KOPT-K1 (cell line): ENCODE measurements at regions not wholly inside any gene's neighbourhood (a gene's known extent, or its start where the extent isn't known, plus 50 kb on each side); places are given as distances from the start of the nearest gene placed in this dataset.

Source experiments
- H3K27ac ChIP-seq: fragments of 200-600 bp; sonication (generic); 2 replicates; pipeline ENCODE4 v1.5.1; 2016; ENCODE audit warnings: antibody characterized with exemption, mild to moderate bottlenecking, low read depth, low read length; ENCODE audit not compliant: poor library complexity, severe bottlenecking
- H3K36me3 ChIP-seq: fragments of 200-600 bp; sonication (generic); 2 replicates; pipeline ENCODE4 v1.5.1; 2017; ENCODE audit warnings: antibody characterized with exemption, mild to moderate bottlenecking, low read length, moderate library complexity; ENCODE audit not compliant: insufficient read depth
- H3K9me3 ChIP-seq: fragments of 200-600 bp; sonication (generic); 2 replicates; pipeline ENCODE4 v1.5.1; 2017; ENCODE audit warnings: antibody characterized with exemption, low read length, mild to moderate bottlenecking; ENCODE audit not compliant: insufficient read depth, poor library complexity, severe bottlenecking

DNA sequence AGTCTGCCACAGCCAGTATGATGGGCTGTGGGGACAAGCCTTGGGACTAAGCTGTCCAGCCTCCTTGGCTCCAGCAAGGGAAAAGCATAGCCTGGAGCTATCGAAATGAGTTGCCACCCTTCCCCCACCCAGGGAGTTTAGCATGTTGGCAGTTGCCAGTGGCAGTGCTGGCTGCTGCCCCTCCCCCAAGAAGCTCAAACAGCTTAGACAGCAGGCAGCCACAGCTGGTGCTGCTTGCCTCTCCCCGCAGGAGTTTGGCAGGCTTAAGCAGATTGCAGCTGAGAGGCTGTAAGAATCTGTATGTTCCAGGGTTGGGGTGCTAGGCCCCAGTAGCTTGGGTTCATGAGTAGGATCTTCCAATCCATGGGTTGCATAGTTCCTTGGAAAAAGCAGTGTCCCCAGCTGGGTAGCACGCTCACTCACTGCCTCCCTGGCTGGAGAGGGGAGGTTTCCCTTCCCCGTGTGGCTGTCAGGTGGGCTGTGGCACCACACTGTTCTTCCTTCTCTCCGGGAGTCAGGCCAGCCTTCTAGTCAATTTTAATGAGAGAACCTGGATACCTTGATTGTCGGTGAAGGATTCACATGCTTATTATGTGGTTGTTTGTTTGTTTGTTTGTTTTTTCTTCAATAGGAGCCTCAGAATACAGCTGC is 506.1 kb downstream of the CDH11 start:
- H3K27ac ChIP-seq, result no peak overlapping the region
- no peaks in the 10 kb centered on the region for H3K9me3 ChIP-seq
- no peaks in the 10 kb centered on the region for H3K36me3 ChIP-seq

DNA sequence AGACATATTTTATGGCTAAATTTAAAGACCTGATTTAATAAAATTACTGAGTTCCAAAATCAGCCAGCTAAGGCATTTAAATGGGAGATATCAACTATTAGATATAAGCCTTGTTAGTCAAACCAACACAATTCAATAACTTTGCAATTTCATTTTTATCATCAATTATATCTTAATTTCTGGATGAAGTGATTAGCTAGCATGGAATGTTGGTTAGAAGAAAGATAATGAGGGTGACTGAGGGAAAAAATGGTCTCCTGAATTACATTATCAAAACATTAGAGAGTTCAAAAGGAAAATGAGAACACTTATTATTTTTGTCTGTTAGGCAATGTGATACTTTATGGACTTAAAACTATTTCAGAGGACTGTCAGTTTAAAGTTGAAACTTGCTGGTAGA is 525.7 kb downstream of the CDH11 start:
- no peak overlapping the region for H3K27ac ChIP-seq
- no peaks in the 10 kb centered on the region for H3K9me3 ChIP-seq
- no peaks in the 10 kb centered on the region for H3K36me3 ChIP-seq

DNA sequence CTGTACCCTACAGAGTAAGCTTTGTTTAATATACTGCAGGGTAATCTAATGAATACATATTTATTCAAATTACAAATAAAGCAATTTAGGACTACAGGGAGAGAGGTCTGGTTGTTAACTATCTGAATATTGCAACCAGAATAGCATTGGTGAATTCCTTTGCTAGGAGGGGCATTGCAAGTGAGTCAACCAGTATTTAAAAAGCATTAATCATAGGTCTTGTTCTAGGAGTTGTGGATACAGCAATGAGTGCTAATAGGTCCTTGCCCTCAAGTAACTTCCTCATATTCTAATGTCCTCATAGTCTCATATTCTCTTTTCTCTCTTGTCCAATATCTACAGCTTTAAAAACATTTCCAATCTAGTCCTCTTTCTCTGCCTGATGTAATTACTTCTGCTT is 531.4 kb downstream of the CDH11 start:
- H3K9me3 ChIP-seq, result no peaks in the 10 kb centered on the region
- H3K27ac ChIP-seq, result no peak overlapping the region
- no peaks in the 10 kb centered on the region for H3K36me3 ChIP-seq

GRCh38 chr16:64589836-64590235 is 532.0 kb downstream of the CDH11 start:
- Histone ChIP-seq H3K9me3 (no peaks in the 10 kb centered on the region), H3K36me3 (no peaks in the 10 kb centered on the region), H3K27ac (no peak overlapping the region)

DNA sequence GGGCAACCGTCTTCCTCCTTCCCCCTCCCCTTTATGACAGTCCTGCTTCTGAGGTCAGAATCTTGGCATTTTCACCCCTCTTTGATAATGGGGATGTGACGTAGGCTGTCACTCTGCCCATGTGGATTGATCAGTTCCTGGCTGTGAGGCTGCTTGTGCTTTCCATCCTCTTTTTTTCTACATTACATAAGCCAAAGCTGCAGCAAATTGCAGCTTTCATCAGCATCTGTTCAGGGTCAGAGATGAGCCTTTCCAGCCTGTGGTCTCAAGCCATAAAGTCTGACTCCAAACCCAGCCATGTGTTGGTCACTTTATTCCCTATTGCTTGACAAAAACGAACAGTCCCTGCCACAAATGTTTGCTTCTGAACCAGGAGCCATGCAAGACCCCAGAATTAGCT is 535.1 kb downstream of the CDH11 start:
- H3K36me3 ChIP-seq, result no peaks in the 10 kb centered on the region
- H3K27ac ChIP-seq, result no peak overlapping the region
- H3K9me3 ChIP-seq, result no peaks in the 10 kb centered on the region

- Histone ChIP-seq H3K36me3 (no peaks in the 10 kb centered on the region), H3K9me3 (no peaks in the 10 kb centered on the region), H3K27ac (no peak overlapping the region)
Observed at GRCh38 chr16:64585367-64585766, 536.5 kb downstream of the CDH11 start.

DNA sequence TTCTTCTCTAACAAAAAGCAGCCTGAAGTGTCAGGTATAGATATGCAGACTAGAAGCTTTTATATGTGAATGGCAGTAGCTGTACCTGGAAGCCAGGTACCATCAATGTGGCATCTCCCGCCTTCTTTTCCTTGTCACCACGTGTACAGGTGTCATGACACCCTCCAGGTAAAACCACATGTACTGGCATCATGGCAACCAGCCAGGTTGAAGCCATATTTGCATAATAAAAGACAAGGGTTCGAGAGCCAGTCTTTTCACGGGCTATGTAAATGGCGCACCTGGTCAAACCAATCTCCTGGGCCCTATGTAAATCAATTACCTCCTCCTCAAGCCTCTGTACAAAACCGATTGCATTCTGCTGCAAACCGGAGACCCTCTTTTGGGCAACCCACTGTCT is 541.3 kb downstream of the CDH11 start:
- Histone ChIP-seq H3K36me3 (no peaks in the 10 kb centered on the region), H3K9me3 (no peaks in the 10 kb centered on the region), H3K27ac (no peak overlapping the region)

DNA sequence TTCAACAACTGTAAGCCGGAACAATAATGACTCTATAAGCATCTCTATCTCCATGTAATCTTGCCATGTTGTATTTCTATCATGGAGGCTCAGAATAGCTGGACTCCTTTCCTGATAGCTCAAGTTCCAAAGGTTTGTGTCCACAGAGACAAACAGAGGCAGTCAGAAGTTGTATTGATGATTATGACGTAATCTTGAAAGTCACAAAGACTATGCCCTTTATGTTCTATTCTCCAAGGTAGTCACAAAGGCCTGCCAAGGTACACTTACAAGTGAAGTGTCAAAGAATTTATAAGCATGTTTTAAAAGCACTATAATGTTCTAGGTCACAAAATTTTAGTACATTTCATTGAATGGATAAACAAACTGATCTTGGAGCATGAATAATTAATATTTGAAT is 542.2 kb downstream of the CDH11 start:
- Histone ChIP-seq H3K36me3 (no peaks in the 10 kb centered on the region), H3K27ac (no peak overlapping the region), H3K9me3 (no peaks in the 10 kb centered on the region)

- Histone ChIP-seq H3K9me3 (no peaks in the 10 kb centered on the region), H3K27ac (no peak overlapping the region), H3K36me3 (no peaks in the 10 kb centered on the region)
Observed at GRCh38 chr16:64545768-64546167, 576.1 kb downstream of the CDH11 start.

GRCh38 chr16:64544859-64545258 is 577.0 kb downstream of the CDH11 start:
- Histone ChIP-seq H3K36me3 (no peaks in the 10 kb centered on the region), H3K9me3 (no peaks in the 10 kb centered on the region), H3K27ac (no peak overlapping the region)

DNA sequence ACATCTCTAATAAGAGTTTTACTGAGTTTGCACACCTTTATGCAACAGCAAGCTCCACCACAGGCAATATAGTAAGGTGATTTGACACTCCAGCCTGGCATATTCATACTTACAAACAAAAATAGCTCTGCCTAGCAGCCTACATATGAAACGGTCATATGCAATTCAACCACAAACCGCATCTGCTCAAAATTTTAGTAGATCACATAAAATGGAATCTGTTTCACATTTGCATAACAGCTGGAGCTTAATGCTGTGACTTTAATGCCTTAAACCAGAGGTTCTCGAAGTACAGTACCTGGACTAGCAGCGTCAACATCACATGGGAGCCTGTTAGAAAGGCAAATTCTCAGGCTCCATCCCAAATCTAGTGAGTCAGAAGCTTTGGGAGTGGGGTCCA is 578.4 kb downstream of the CDH11 start:
- no peaks in the 10 kb centered on the region for H3K9me3 ChIP-seq
- H3K36me3 ChIP-seq, result no peaks in the 10 kb centered on the region
- H3K27ac ChIP-seq, result no peak overlapping the region

DNA sequence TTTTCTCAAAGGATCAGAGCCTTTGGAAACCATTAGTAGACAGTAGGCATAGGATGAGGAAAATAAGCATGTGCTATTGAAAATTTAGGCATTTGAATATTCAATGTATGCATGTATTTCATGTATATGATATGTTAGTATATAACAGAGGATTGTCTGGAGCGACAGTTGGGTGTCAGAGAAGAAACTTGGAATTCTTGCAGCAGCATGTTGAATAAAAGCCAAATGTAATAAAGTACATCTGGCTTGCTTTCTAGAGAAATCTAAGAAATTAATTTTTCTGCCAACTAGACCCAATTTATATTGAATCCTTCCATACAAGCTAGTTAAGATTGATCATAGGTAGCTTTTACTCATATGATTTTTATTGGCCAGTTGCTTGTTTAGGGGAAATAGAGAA is 578.8 kb downstream of the CDH11 start:
- Histone ChIP-seq H3K9me3 (no peaks in the 10 kb centered on the region), H3K36me3 (no peaks in the 10 kb centered on the region), H3K27ac (no peak overlapping the region)

DNA sequence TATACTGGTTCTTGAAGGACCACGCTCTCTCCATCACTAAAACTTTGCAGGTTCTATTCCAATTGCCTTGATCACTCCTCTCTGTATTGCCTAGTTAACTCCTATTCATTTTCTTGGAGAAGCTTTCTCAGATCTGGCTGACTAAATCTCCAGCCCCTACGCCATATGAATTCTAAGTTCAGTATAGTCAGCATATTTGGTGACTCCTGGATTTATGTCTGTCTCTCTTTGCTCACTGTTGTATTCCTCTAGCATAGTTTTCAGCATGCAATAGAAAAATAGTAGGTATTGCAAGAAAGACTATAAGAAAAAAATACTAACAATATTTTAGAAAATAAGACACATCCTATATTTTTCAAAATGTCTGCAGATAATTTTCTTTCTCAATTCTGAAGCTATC is 579.7 kb downstream of the CDH11 start:
- Histone ChIP-seq H3K9me3 (no peaks in the 10 kb centered on the region), H3K27ac (no peak overlapping the region), H3K36me3 (no peaks in the 10 kb centered on the region)

GRCh38 chr16:64541621-64542020 is 580.2 kb downstream of the CDH11 start:
- Histone ChIP-seq H3K36me3 (no peaks in the 10 kb centered on the region), H3K27ac (no peak overlapping the region), H3K9me3 (no peaks in the 10 kb centered on the region)

DNA sequence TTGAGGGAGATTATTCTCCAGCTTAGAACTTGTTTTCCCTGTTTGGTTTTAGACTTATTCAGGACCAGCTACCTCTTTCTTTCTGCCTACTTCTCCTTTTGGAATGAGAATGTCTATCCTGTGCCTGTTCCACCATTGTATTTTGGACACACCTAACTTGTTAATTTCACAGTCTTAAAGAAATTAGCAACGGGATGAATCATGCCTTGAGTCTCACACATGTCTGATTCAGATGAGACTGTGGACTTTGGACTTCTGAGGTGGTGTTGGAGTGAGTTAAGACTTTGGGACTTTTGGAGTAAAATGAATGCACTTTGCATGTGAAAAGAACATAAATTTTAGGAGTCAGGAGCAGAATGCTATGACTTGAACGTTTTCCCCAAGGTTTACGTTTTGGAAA is 581.4 kb downstream of the CDH11 start:
- no peak overlapping the region for H3K27ac ChIP-seq
- no peaks in the 10 kb centered on the region for H3K36me3 ChIP-seq
- no peaks in the 10 kb centered on the region for H3K9me3 ChIP-seq

DNA sequence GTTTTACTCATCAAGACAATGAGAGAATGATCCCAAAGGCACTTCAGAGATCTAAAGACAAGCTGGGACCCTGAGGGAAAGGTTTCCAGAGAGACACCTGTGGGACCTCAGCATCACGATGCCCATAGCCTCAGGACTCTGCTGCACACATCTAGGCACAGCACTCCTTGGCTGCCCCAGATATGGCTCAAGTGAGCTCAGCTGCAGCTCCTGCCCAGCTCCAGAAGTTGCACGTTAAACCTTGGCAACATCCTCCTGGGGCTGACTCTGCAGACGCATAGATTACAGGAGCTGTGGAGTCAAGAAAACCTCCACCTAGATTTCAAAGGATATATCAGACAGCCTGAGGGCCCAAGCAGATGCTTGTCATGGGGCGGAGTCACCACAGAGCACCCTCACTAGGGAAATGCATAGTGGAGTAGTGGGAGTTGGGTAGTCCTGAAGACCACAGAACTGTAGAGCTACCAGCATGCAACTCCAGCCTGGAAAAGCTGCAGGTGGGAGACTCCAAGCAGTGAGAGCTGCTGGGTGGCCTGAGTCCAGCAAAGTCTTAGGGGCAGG is 582.0 kb downstream of the CDH11 start:
- Histone ChIP-seq H3K27ac (no peak overlapping the region), H3K36me3 (no peaks in the 10 kb centered on the region), H3K9me3 (no peaks in the 10 kb centered on the region)
